ENCODE measurements at regions not wholly inside any gene's neighbourhood (a gene's known extent, or its start where the extent isn't known, plus 50 kb on each side); places are given as distances from the start of the nearest gene placed in this dataset.
A peak's percentile ranks its signal among the peaks of the same experiment; 100 is the strongest.

DNA sequence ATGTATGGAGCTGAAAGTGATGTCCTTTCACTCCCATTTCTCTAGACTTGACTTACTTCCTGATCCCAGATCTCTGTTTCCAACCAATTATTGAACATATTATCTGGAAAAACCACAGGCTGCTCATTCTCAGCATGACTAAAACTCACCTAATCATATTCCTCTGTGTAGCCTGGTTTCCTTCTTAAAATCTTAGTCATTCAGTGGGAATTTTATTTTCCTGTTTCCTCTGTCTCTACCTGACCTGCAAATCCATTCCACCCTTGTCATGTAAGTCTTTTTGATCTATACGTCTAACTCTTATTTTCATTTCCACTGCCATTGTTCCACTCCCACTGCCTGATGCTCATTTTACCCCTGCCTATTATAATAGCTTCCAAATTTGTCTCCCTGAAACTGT is 67.9 kb upstream of the APOBEC4 start:
- no peaks in the 10 kb centered on the region for H3K9me3 ChIP-seq
- no peaks in the 10 kb centered on the region for H3K27me3 ChIP-seq
- TF ChIP-seq, protein P1, sequence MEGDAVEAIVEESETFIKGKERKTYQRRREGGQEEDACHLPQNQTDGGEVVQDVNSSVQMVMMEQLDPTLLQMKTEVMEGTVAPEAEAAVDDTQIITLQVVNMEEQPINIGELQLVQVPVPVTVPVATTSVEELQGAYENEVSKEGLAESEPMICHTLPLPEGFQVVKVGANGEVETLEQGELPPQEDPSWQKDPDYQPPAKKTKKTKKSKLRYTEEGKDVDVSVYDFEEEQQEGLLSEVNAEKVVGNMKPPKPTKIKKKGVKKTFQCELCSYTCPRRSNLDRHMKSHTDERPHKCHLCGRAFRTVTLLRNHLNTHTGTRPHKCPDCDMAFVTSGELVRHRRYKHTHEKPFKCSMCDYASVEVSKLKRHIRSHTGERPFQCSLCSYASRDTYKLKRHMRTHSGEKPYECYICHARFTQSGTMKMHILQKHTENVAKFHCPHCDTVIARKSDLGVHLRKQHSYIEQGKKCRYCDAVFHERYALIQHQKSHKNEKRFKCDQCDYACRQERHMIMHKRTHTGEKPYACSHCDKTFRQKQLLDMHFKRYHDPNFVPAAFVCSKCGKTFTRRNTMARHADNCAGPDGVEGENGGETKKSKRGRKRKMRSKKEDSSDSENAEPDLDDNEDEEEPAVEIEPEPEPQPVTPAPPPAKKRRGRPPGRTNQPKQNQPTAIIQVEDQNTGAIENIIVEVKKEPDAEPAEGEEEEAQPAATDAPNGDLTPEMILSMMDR (IDR thresholded peaks at IDR 0.05) = no peak
- no peak for TF ChIP-seq POLR2AphosphoS5 (IDR thresholded peaks at IDR 0.05; ENCODE audit: insufficient read depth in 1 of 2, low read depth in 1 of 2)
- no peak for TF ChIP-seq POLR2A (IDR thresholded peaks at IDR 0.05)
- no peak for DNase-seq (ENCODE audit: extremely low spot score in 2 of 2)
- no peak overlapping the region for H3K4me3 ChIP-seq
- no peak overlapping the region for H3K27ac ChIP-seq
- intact Hi-C loops (cut with DNase I) = no loop called here
- no peaks in the 10 kb centered on the region for H3K36me3 ChIP-seq
- H3K4me1 ChIP-seq = peaks cover 15% of the 10 kb centered on the region

DNA sequence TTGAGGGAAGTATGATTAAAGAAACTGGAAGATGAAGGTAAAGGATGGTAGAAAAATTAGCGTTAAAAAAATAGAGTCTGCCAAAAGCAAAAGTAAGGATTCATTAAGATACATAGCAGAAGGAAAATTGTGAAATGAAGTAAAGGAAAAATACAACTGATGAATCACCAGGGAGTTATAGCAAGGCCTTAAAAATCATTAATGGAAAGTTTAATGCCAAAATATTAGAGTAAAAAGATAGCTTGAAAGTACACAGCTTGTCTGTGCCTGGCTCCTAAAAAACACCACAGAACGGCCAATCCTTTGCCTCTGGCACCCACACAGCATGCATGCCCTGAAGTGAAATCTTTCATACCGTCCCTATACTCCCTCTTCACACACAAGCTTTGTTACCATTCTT is 66.9 kb upstream of the APOBEC4 start:
- no peak for DNase-seq (ENCODE audit: extremely low spot score in 2 of 2)
- Histone ChIP-seq H3K4me1 (peaks cover 15% of the 10 kb centered on the region), H3K27ac (peak overlapping the region; percentile 42), H3K4me3 (no peak overlapping the region), H3K36me3 (no peaks in the 10 kb centered on the region), H3K9me3 (no peaks in the 10 kb centered on the region), H3K27me3 (no peaks in the 10 kb centered on the region)
- intact Hi-C loops (cut with DNase I) = no loop called here
- no peak for TF ChIP-seq POLR2AphosphoS5 (IDR thresholded peaks at IDR 0.05; ENCODE audit: insufficient read depth in 1 of 2, low read depth in 1 of 2)
- TF ChIP-seq POLR2A (IDR thresholded peaks at IDR 0.05) = no peak
- TF ChIP-seq, protein P1 (IDR thresholded peaks at IDR 0.05) = no peak

DNA sequence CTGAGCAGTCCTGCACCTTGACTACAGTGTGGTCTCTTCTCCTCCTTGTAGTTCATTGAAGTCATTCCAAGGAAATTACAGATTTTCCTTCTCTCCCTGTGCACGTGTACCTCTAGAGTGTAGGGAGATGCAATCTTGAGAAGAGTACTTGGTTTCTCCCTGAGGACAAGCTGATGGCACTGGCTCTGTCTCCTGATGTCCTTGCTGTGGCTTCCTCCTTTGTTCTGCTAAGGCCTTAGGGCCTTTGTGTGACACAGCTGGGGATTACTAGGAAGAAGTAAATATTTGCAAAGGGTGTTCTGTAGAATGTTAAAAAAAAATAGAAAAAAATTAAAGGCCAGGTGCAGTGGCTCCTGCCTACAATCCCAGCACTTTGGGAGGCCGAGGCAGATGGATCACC is 66.2 kb upstream of the APOBEC4 start:
- intact Hi-C loops (cut with DNase I) = no loop called here
- H3K36me3 ChIP-seq = no peaks in the 10 kb centered on the region
- H3K4me1 ChIP-seq = peaks cover 15% of the 10 kb centered on the region
- H3K4me3 ChIP-seq = no peak overlapping the region
- no peak for DNase-seq (ENCODE audit: extremely low spot score in 2 of 2)
- no peaks in the 10 kb centered on the region for H3K9me3 ChIP-seq
- peak overlapping the region; percentile 42 for H3K27ac ChIP-seq
- H3K27me3 ChIP-seq = no peaks in the 10 kb centered on the region
- no peak for TF ChIP-seq POLR2AphosphoS5 (IDR thresholded peaks at IDR 0.05; ENCODE audit: insufficient read depth in 1 of 2, low read depth in 1 of 2)

DNA sequence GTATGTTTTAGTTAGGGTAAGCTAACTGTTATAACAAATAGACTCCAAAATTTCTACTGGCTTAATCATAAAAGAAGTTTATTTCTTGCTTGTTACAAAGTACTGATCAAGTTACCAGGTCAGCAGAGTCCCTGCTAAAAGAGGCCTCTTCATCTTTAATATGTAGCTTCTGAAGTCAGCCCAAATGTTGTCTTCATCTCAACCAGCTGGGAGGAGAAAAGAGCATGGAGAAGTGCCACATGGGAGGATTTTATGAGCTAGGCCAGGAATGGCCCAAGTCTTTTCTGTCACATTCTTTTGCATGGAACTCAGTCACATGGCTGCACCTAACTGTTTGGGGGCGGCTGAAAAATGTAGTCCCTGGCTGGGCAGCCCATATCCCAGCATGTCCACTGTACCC is 63.2 kb upstream of the APOBEC4 start:
- Histone ChIP-seq H3K4me1 (peaks cover 26% of the 10 kb centered on the region), H3K27ac (no peak overlapping the region), H3K9me3 (no peaks in the 10 kb centered on the region), H3K36me3 (no peaks in the 10 kb centered on the region), H3K27me3 (no peaks in the 10 kb centered on the region), H3K4me3 (no peak overlapping the region)
- no peak for DNase-seq (ENCODE audit: extremely low spot score in 2 of 2)
- intact Hi-C loops (cut with DNase I) = no loop called here
- TF ChIP-seq POLR2A (IDR thresholded peaks at IDR 0.05) (no peak), POLR2AphosphoS5 (IDR thresholded peaks at IDR 0.05; ENCODE audit: insufficient read depth in 1 of 2, low read depth in 1 of 2) (no peak)
- TF ChIP-seq, protein P1 (IDR thresholded peaks at IDR 0.05) = no peak

DNA sequence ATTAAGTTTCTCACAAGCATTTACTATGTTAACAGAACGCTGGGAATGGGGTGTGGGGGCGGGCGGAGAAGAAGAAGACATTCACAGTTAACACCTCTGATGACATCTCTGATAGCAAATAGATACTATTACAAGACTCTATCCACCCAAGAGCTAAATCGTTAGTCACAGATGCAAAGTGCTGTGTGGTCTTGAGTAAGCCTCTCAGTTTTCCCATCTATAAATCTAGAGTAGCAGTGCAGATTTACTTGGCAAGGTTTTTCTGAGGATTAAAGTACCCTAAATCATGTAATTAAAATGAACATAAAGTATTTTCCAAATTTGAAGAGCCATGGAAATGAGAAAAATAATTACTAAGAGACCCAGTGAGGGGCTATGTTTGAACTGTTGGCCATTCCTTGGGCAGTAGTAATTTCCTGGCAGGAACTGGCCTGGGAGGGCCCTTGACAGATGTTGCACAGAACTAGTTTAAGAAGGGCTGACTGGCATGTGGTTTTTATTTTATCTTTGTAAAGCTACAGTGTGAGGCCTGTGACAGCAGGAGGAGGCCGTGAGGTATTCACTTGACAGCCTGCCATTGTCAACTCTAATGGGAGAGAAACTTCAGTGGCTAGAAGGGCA is 58.7 kb upstream of the APOBEC4 start:
- Histone ChIP-seq H3K27ac (no peak overlapping the region), H3K27me3 (no peaks in the 10 kb centered on the region), H3K36me3 (no peaks in the 10 kb centered on the region), H3K4me3 (no peak overlapping the region), H3K4me1 (peaks cover 10% of the 10 kb centered on the region), H3K9me3 (no peaks in the 10 kb centered on the region)
- intact Hi-C loops (cut with DNase I) = no loop called here
- no peak for DNase-seq (ENCODE audit: extremely low spot score in 2 of 2)
- TF ChIP-seq, protein P1 (IDR thresholded peaks at IDR 0.05) = no peak
- TF ChIP-seq POLR2A (IDR thresholded peaks at IDR 0.05) (no peak), POLR2AphosphoS5 (IDR thresholded peaks at IDR 0.05; ENCODE audit: insufficient read depth in 1 of 2, low read depth in 1 of 2) (no peak)
